ENCODE measurements at regions not wholly inside any gene's neighbourhood (a gene's known extent, or its start where the extent isn't known, plus 50 kb on each side); places are given as distances from the start of the nearest gene placed in this dataset.
"Not testable (repeated sequence)": the region's sequence is repeated elsewhere in the genome, so short reads cannot be mapped to it uniquely, and the experiment has no call there.

GRCh38 chr2:234162861-234163260 lies 112.4 kb downstream of the SPP2 start:
- peaks cover 10% of the 10 kb centered on the region for H3K4me1 ChIP-seq (ENCODE audit: control insufficient read depth, insufficient read depth, low read length, poor library complexity, severe bottlenecking)
- no peak overlapping the region for H3K4me3 ChIP-seq (ENCODE audit: insufficient read depth, low read depth, low read length, poor library complexity, severe bottlenecking)
- no peak for DNase-seq
- no peak overlapping the region for H3K27ac ChIP-seq (ENCODE audit: insufficient read depth, low read length, poor library complexity, severe bottlenecking)
- H3K9me3 ChIP-seq (ENCODE audit: control insufficient read depth, low read length), result no peaks in the 10 kb centered on the region
- no peaks in the 10 kb centered on the region for H3K36me3 ChIP-seq (ENCODE audit: control insufficient read depth, insufficient read depth, low read length)
- no peaks in the 10 kb centered on the region for H3K27me3 ChIP-seq (replicated peaks; ENCODE audit: control insufficient read depth, insufficient read depth, low read length, poor library complexity, severe bottlenecking)

- Histone ChIP-seq H3K27me3 (replicated peaks; ENCODE audit: control insufficient read depth, insufficient read depth, low read length, poor library complexity, severe bottlenecking) (no peaks in the 10 kb centered on the region), H3K4me1 (ENCODE audit: control insufficient read depth, insufficient read depth, low read length, poor library complexity, severe bottlenecking) (peaks cover 10% of the 10 kb centered on the region), H3K36me3 (ENCODE audit: control insufficient read depth, insufficient read depth, low read length) (no peaks in the 10 kb centered on the region), H3K9me3 (ENCODE audit: control insufficient read depth, low read length) (no peaks in the 10 kb centered on the region), H3K4me3 (ENCODE audit: insufficient read depth, low read depth, low read length, poor library complexity, severe bottlenecking) (no peak overlapping the region), H3K27ac (ENCODE audit: insufficient read depth, low read length, poor library complexity, severe bottlenecking) (no peak overlapping the region)
- no peak for DNase-seq
These were observed 111.4 kb downstream of the SPP2 start for GRCh38 chr2:234161932-234162331.

- Histone ChIP-seq H3K4me1 (ENCODE audit: control insufficient read depth, insufficient read depth, low read length, poor library complexity, severe bottlenecking) (peaks cover under 1% of the 10 kb centered on the region), H3K4me3 (ENCODE audit: insufficient read depth, low read depth, low read length, poor library complexity, severe bottlenecking) (no peak overlapping the region)
These were observed 108.3 kb downstream of the SPP2 start for GRCh38 chr2:234158812-234159211.

GRCh38 chr2:234157817-234158588 lies 107.5 kb downstream of the SPP2 start:
- Histone ChIP-seq H3K4me1 (ENCODE audit: control insufficient read depth, insufficient read depth, low read length, poor library complexity, severe bottlenecking) (no peaks in the 10 kb centered on the region), H3K36me3 (ENCODE audit: control insufficient read depth, insufficient read depth, low read length) (no peaks in the 10 kb centered on the region), H3K4me3 (ENCODE audit: insufficient read depth, low read depth, low read length, poor library complexity, severe bottlenecking) (no peak overlapping the region), H3K27me3 (replicated peaks; ENCODE audit: control insufficient read depth, insufficient read depth, low read length, poor library complexity, severe bottlenecking) (no peaks in the 10 kb centered on the region), H3K27ac (ENCODE audit: insufficient read depth, low read length, poor library complexity, severe bottlenecking) (no peak overlapping the region), H3K9me3 (ENCODE audit: control insufficient read depth, low read length) (no peaks in the 10 kb centered on the region)
- DNase-seq, result no peak

More at GRCh38 chr2:234158812-234159211, 108.3 kb downstream of the SPP2 start:
- Histone ChIP-seq H3K27ac (ENCODE audit: insufficient read depth, low read length, poor library complexity, severe bottlenecking) (no peak overlapping the region), H3K36me3 (ENCODE audit: control insufficient read depth, insufficient read depth, low read length) (no peaks in the 10 kb centered on the region), H3K27me3 (replicated peaks; ENCODE audit: control insufficient read depth, insufficient read depth, low read length, poor library complexity, severe bottlenecking) (no peaks in the 10 kb centered on the region), H3K9me3 (ENCODE audit: control insufficient read depth, low read length) (no peaks in the 10 kb centered on the region)
- DNase-seq, result no peak

- Histone ChIP-seq H3K27me3 (replicated peaks; ENCODE audit: control insufficient read depth, insufficient read depth, low read length, poor library complexity, severe bottlenecking) (no peaks in the 10 kb centered on the region), H3K4me1 (ENCODE audit: control insufficient read depth, insufficient read depth, low read length, poor library complexity, severe bottlenecking) (no peaks in the 10 kb centered on the region), H3K36me3 (ENCODE audit: control insufficient read depth, insufficient read depth, low read length) (no peaks in the 10 kb centered on the region), H3K27ac (ENCODE audit: insufficient read depth, low read length, poor library complexity, severe bottlenecking) (no peak overlapping the region), H3K9me3 (ENCODE audit: control insufficient read depth, low read length) (no peaks in the 10 kb centered on the region), H3K4me3 (ENCODE audit: insufficient read depth, low read depth, low read length, poor library complexity, severe bottlenecking) (no peak overlapping the region)
- DNase-seq, result no peak
These were observed 105.8 kb downstream of the SPP2 start for GRCh38 chr2:234156326-234156725.

- H3K9me3 ChIP-seq (ENCODE audit: control insufficient read depth, low read length); DNase-seq; H3K27ac ChIP-seq (ENCODE audit: insufficient read depth, low read length, poor library complexity, severe bottlenecking); H3K4me3 ChIP-seq (ENCODE audit: insufficient read depth, low read depth, low read length, poor library complexity, severe bottlenecking); H3K27me3 ChIP-seq (replicated peaks; ENCODE audit: control insufficient read depth, insufficient read depth, low read length, poor library complexity, severe bottlenecking); H3K36me3 ChIP-seq (ENCODE audit: control insufficient read depth, insufficient read depth, low read length): not testable (repeated sequence)
- peaks cover 18% of the 10 kb centered on the region for H3K4me1 ChIP-seq (ENCODE audit: control insufficient read depth, insufficient read depth, low read length, poor library complexity, severe bottlenecking)
These were observed 102.3 kb downstream of the SPP2 start for GRCh38 chr2:234152835-234153234.

GRCh38 chr2:234147335-234147861 lies 96.9 kb downstream of the SPP2 start:
- Histone ChIP-seq H3K4me1 (ENCODE audit: control insufficient read depth, insufficient read depth, low read length, poor library complexity, severe bottlenecking) (peaks cover 33% of the 10 kb centered on the region), H3K9me3 (ENCODE audit: control insufficient read depth, low read length) (no peaks in the 10 kb centered on the region), H3K27me3 (replicated peaks; ENCODE audit: control insufficient read depth, insufficient read depth, low read length, poor library complexity, severe bottlenecking) (no peaks in the 10 kb centered on the region), H3K27ac (ENCODE audit: insufficient read depth, low read length, poor library complexity, severe bottlenecking) (no peak overlapping the region), H3K36me3 (ENCODE audit: control insufficient read depth, insufficient read depth, low read length) (no peaks in the 10 kb centered on the region), H3K4me3 (ENCODE audit: insufficient read depth, low read depth, low read length, poor library complexity, severe bottlenecking) (no peak overlapping the region)
- DNase-seq, result no peak

GRCh38 chr2:234146087-234146826 lies 95.8 kb downstream of the SPP2 start:
- Histone ChIP-seq H3K27ac (ENCODE audit: insufficient read depth, low read length, poor library complexity, severe bottlenecking) (peak overlapping the region; percentile 17), H3K9me3 (ENCODE audit: control insufficient read depth, low read length) (no peaks in the 10 kb centered on the region), H3K27me3 (replicated peaks; ENCODE audit: control insufficient read depth, insufficient read depth, low read length, poor library complexity, severe bottlenecking) (no peaks in the 10 kb centered on the region), H3K36me3 (ENCODE audit: control insufficient read depth, insufficient read depth, low read length) (no peaks in the 10 kb centered on the region), H3K4me1 (ENCODE audit: control insufficient read depth, insufficient read depth, low read length, poor library complexity, severe bottlenecking) (peaks cover 33% of the 10 kb centered on the region), H3K4me3 (ENCODE audit: insufficient read depth, low read depth, low read length, poor library complexity, severe bottlenecking) (no peak overlapping the region)
- no peak for DNase-seq

GRCh38 chr2:234145511-234145910 lies 95.0 kb downstream of the SPP2 start:
- no peak for DNase-seq

GRCh38 chr2:234145057-234145456 lies 94.6 kb downstream of the SPP2 start:
- no peaks in the 10 kb centered on the region for H3K36me3 ChIP-seq (ENCODE audit: control insufficient read depth, insufficient read depth, low read length)
- no peak overlapping the region for H3K4me3 ChIP-seq (ENCODE audit: insufficient read depth, low read depth, low read length, poor library complexity, severe bottlenecking)
- H3K4me1 ChIP-seq (ENCODE audit: control insufficient read depth, insufficient read depth, low read length, poor library complexity, severe bottlenecking), result peaks cover 33% of the 10 kb centered on the region
- H3K27me3 ChIP-seq (replicated peaks; ENCODE audit: control insufficient read depth, insufficient read depth, low read length, poor library complexity, severe bottlenecking), result no peaks in the 10 kb centered on the region
- no peak for DNase-seq
- H3K27ac ChIP-seq (ENCODE audit: insufficient read depth, low read length, poor library complexity, severe bottlenecking), result no peak overlapping the region
- H3K9me3 ChIP-seq (ENCODE audit: control insufficient read depth, low read length), result no peaks in the 10 kb centered on the region

More at GRCh38 chr2:234145511-234145910, 95.0 kb downstream of the SPP2 start:
- Histone ChIP-seq H3K9me3 (ENCODE audit: control insufficient read depth, low read length) (no peaks in the 10 kb centered on the region), H3K27me3 (replicated peaks; ENCODE audit: control insufficient read depth, insufficient read depth, low read length, poor library complexity, severe bottlenecking) (no peaks in the 10 kb centered on the region), H3K4me1 (ENCODE audit: control insufficient read depth, insufficient read depth, low read length, poor library complexity, severe bottlenecking) (peaks cover 33% of the 10 kb centered on the region), H3K36me3 (ENCODE audit: control insufficient read depth, insufficient read depth, low read length) (no peaks in the 10 kb centered on the region), H3K27ac (ENCODE audit: insufficient read depth, low read length, poor library complexity, severe bottlenecking) (no peak overlapping the region), H3K4me3 (ENCODE audit: insufficient read depth, low read depth, low read length, poor library complexity, severe bottlenecking) (no peak overlapping the region)

Measured in effector memory CD4-positive, alpha-beta T cell (primary cell).